Ureter (tissue), 1 donor: ENCODE measurements at regions not wholly inside any gene's neighbourhood (a gene's known extent, or its start where the extent isn't known, plus 50 kb on each side); places are given as distances from the start of the nearest gene placed in this dataset.

Source experiments
- DNase-seq: peaks from one replicate; pipeline ENCODE4 v3.0.0-alpha.2; 2020; ENCODE audit warnings: low spot score
- donor health status: DM: yes; HTN: yes; CAD: no.

DNA sequence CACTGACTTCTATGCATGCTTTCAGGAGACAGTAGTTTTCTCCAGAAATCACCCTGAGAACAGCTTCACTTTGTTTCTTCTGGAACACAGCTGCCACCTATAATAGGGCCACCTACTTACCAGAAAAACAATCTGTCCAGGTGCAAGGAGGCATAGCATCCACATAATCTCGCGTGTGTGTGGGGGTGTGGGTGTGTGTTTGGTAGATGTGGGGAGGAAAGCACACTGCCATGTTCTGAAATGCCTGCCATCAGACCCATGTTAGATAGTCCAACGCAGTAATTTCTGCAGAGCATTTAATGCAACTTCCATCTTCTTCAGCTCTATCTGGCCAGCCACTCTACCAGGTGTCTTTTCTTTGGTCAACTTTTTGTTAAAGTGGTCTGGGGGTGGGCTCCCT lies 102.9 kb downstream of the ACER2 start:
- DNase-seq: no peak

DNA sequence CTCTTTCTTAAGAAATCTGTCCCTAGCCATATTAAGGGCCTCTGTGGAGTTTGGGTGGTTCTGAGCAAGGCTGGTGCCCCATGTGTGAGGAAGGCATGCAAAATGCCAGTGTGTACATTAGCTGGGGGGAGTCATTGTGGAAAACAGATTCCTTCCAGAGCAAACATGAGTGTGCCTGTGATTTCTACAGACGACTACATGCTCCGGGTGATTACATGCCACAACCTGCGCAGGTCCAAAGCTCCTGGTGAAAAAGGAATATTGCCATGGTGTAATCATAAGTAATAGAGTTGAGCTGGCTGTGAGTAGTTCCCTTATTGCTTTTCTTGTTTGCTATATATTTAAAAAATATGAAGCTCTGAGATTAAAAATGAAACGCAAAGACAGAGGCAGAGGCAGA lies 102.1 kb downstream of the ACER2 start:
- DNase-seq: no peak
